ENCODE measurements at regions not wholly inside any gene's neighbourhood (a gene's known extent, or its start where the extent isn't known, plus 50 kb on each side); places are given as distances from the start of the nearest gene placed in this dataset.
"Not testable (repeated sequence)": the region's sequence is repeated elsewhere in the genome, so short reads cannot be mapped to it uniquely, and the experiment has no call there.

- no peak for TF ChIP-seq CTCF (IDR thresholded peaks at IDR 0.05; ENCODE audit: borderline replicate concordance, control extremely low read depth, extremely low read depth, insufficient read depth, missing control alignments)
- DNase-seq (ENCODE audit: low spot score), result no peak
- in situ Hi-C loops (cut with MboI; ENCODE audit: low sequenced_read_pairs, unreplicated experiment), result no loop called here
Observed at GRCh38 chr4:42237451-42237850, 85.0 kb upstream of the BEND4 start.

GRCh38 chr4:42248972-42249371 is 96.5 kb upstream of the BEND4 start:
- no peak for DNase-seq (ENCODE audit: low spot score)

GRCh38 chr4:42252315-42252714 is 99.9 kb upstream of the BEND4 start:
- no peak for DNase-seq (ENCODE audit: low spot score)
- no peak for TF ChIP-seq CTCF (IDR thresholded peaks at IDR 0.05; ENCODE audit: borderline replicate concordance, control extremely low read depth, extremely low read depth, insufficient read depth, missing control alignments)
- in situ Hi-C loops (cut with MboI; ENCODE audit: low sequenced_read_pairs, unreplicated experiment), result no loop called here

More at GRCh38 chr4:42248972-42249371, 96.5 kb upstream of the BEND4 start:
- in situ Hi-C loops (cut with MboI; ENCODE audit: low sequenced_read_pairs, unreplicated experiment), result no loop called here
- no peak for TF ChIP-seq CTCF (IDR thresholded peaks at IDR 0.05; ENCODE audit: borderline replicate concordance, control extremely low read depth, extremely low read depth, insufficient read depth, missing control alignments)

- in situ Hi-C loops (cut with MboI; ENCODE audit: low sequenced_read_pairs, unreplicated experiment); DNase-seq (ENCODE audit: low spot score): not testable (repeated sequence)
Observed at GRCh38 chr4:42257645-42258044, 105.2 kb upstream of the BEND4 start.

GRCh38 chr4:42262701-42263490 is 110.4 kb upstream of the BEND4 start:
- TF ChIP-seq CTCF (IDR thresholded peaks at IDR 0.05; ENCODE audit: borderline replicate concordance, control extremely low read depth, extremely low read depth, insufficient read depth, missing control alignments), result no peak

GRCh38 chr4:42265782-42266602 is 113.5 kb upstream of the BEND4 start:
- no peak for DNase-seq (ENCODE audit: low spot score)
- in situ Hi-C loops (cut with MboI; ENCODE audit: low sequenced_read_pairs, unreplicated experiment), result no loop called here
- TF ChIP-seq CTCF (IDR thresholded peaks at IDR 0.05; ENCODE audit: borderline replicate concordance, control extremely low read depth, extremely low read depth, insufficient read depth, missing control alignments), result no peak

More at GRCh38 chr4:42262701-42263490, 110.4 kb upstream of the BEND4 start:
- in situ Hi-C loops (cut with MboI; ENCODE audit: low sequenced_read_pairs, unreplicated experiment), result no loop called here
- DNase-seq (ENCODE audit: low spot score), result no peak

GRCh38 chr4:42267724-42268123 is 115.3 kb upstream of the BEND4 start:
- in situ Hi-C loops (cut with MboI; ENCODE audit: low sequenced_read_pairs, unreplicated experiment), result no loop called here
- no peak for TF ChIP-seq CTCF (IDR thresholded peaks at IDR 0.05; ENCODE audit: borderline replicate concordance, control extremely low read depth, extremely low read depth, insufficient read depth, missing control alignments)
- DNase-seq (ENCODE audit: low spot score), result no peak
